ENCODE measurements at regions not wholly inside any gene's neighbourhood (a gene's known extent, or its start where the extent isn't known, plus 50 kb on each side); places are given as distances from the start of the nearest gene placed in this dataset.

DNA sequence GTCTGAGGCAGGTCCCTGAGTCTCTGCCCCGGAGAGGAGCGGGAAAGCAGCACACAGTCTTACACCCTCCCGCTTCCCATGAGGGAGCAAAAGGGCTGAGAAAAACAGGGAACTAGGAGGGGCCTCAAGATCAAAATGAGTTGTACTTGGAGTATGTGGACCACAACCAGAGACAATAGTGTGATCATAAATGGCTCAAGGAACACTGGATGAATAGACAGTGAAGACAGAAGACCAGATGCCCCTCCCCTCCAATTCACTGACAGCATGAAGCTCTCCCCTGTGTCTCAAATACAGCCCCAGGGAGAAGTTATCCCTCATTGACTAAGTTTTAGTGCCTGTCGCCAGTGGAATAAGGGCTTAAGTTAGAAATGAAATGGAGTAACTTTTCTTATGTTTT is 191.0 kb downstream of the TFAP2A start:
- no peaks in the 10 kb centered on the region for H3K4me1 ChIP-seq (ENCODE audit: control insufficient read depth, insufficient read depth, low read length)
- no peak for ATAC-seq
- in situ Hi-C loops (cut with HindIII; ENCODE audit: low pct_unique_long_range_greater_than_20kb, low sequenced_read_pairs) = no loop called here
- DNase-seq (ENCODE audit: low read depth, low spot score) = no peak
- ChIA-PET CTCF (no interaction called here), POLR2A (no interaction called here)
- no peaks in the 10 kb centered on the region for H3K27me3 ChIP-seq (ENCODE audit: control insufficient read depth, insufficient read depth, low read length)
- no peak overlapping the region for H3K4me3 ChIP-seq (ENCODE audit: low read depth in 2 of 2, low read length in 2 of 2)
- H3K36me3 ChIP-seq (ENCODE audit: control insufficient read depth, insufficient read depth, low read length) = no peaks in the 10 kb centered on the region
- TF ChIP-seq SIN3A (IDR thresholded peaks at IDR 0.05; ENCODE audit: borderline replicate concordance, insufficient read depth, low read depth, low read length) (no peak), POLR2AphosphoS5 (IDR thresholded peaks at IDR 0.05; ENCODE audit: low read depth, low read length) (no peak), TCF7L2 (IDR thresholded peaks at IDR 0.05; ENCODE audit: low read depth, low read length) (no peak)
- TF ChIP-seq, protein P1, sequence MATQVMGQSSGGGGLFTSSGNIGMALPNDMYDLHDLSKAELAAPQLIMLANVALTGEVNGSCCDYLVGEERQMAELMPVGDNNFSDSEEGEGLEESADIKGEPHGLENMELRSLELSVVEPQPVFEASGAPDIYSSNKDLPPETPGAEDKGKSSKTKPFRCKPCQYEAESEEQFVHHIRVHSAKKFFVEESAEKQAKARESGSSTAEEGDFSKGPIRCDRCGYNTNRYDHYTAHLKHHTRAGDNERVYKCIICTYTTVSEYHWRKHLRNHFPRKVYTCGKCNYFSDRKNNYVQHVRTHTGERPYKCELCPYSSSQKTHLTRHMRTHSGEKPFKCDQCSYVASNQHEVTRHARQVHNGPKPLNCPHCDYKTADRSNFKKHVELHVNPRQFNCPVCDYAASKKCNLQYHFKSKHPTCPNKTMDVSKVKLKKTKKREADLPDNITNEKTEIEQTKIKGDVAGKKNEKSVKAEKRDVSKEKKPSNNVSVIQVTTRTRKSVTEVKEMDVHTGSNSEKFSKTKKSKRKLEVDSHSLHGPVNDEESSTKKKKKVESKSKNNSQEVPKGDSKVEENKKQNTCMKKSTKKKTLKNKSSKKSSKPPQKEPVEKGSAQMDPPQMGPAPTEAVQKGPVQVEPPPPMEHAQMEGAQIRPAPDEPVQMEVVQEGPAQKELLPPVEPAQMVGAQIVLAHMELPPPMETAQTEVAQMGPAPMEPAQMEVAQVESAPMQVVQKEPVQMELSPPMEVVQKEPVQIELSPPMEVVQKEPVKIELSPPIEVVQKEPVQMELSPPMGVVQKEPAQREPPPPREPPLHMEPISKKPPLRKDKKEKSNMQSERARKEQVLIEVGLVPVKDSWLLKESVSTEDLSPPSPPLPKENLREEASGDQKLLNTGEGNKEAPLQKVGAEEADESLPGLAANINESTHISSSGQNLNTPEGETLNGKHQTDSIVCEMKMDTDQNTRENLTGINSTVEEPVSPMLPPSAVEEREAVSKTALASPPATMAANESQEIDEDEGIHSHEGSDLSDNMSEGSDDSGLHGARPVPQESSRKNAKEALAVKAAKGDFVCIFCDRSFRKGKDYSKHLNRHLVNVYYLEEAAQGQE (IDR thresholded peaks at IDR 0.05; ENCODE audit: insufficient read depth in 1 of 2, low read depth in 2 of 2, low read length in 1 of 2) = no peak
- TF ChIP-seq, protein P2, sequence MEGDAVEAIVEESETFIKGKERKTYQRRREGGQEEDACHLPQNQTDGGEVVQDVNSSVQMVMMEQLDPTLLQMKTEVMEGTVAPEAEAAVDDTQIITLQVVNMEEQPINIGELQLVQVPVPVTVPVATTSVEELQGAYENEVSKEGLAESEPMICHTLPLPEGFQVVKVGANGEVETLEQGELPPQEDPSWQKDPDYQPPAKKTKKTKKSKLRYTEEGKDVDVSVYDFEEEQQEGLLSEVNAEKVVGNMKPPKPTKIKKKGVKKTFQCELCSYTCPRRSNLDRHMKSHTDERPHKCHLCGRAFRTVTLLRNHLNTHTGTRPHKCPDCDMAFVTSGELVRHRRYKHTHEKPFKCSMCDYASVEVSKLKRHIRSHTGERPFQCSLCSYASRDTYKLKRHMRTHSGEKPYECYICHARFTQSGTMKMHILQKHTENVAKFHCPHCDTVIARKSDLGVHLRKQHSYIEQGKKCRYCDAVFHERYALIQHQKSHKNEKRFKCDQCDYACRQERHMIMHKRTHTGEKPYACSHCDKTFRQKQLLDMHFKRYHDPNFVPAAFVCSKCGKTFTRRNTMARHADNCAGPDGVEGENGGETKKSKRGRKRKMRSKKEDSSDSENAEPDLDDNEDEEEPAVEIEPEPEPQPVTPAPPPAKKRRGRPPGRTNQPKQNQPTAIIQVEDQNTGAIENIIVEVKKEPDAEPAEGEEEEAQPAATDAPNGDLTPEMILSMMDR (IDR thresholded peaks at IDR 0.05) = no peak
- intact Hi-C loops (cut with micrococcal nuclease; ENCODE audit: unreplicated experiment) = no loop called here
- BruUV-seq (replicated peaks) = no TSS peak
- H3K27ac ChIP-seq (ENCODE audit: low read length) = no peak overlapping the region
- H3K9me3 ChIP-seq (ENCODE audit: control insufficient read depth, insufficient read depth, low read depth, low read length) = no peaks in the 10 kb centered on the region

DNA sequence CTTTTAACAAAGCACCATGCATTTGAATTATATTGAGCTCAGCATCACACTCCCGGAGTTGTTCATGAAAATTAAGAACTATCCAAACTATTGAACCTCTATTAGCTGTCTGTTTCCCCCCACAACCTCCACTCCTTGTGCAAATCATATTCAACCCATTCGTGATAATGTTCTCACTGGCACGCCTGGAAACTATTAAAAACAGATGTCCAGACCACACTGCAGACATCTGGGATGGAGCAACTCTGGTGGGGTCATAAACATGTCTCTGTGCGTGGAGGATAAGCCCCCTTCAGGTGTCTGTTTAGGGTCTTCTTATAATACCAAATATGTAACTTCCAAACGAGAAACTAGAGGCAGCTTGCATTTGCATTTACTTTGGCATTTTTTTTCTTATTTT is 193.7 kb downstream of the TFAP2A start:
- ATAC-seq = no peak
- ChIA-PET CTCF (no interaction called here), POLR2A (no interaction called here)
- Histone ChIP-seq H3K36me3 (ENCODE audit: control insufficient read depth, insufficient read depth, low read length) (no peaks in the 10 kb centered on the region), H3K4me3 (ENCODE audit: low read depth in 2 of 2, low read length in 2 of 2) (no peak overlapping the region), H3K9me3 (ENCODE audit: control insufficient read depth, insufficient read depth, low read depth, low read length) (no peaks in the 10 kb centered on the region), H3K27me3 (ENCODE audit: control insufficient read depth, insufficient read depth, low read length) (no peaks in the 10 kb centered on the region), H3K27ac (ENCODE audit: low read length) (no peak overlapping the region), H3K4me1 (ENCODE audit: control insufficient read depth, insufficient read depth, low read length) (no peaks in the 10 kb centered on the region)
- no peak for DNase-seq (ENCODE audit: low read depth, low spot score)
- TF ChIP-seq TCF7L2 (IDR thresholded peaks at IDR 0.05; ENCODE audit: low read depth, low read length) (no peak), SIN3A (IDR thresholded peaks at IDR 0.05; ENCODE audit: borderline replicate concordance, insufficient read depth, low read depth, low read length) (no peak), POLR2AphosphoS5 (IDR thresholded peaks at IDR 0.05; ENCODE audit: low read depth, low read length) (no peak)
- TF ChIP-seq, protein P2 (IDR thresholded peaks at IDR 0.05) = no peak
- TF ChIP-seq, protein P1 (IDR thresholded peaks at IDR 0.05; ENCODE audit: insufficient read depth in 1 of 2, low read depth in 2 of 2, low read length in 1 of 2) = no peak
- intact Hi-C loops (cut with micrococcal nuclease; ENCODE audit: unreplicated experiment) (no loop called here), in situ Hi-C loops (cut with HindIII; ENCODE audit: low pct_unique_long_range_greater_than_20kb, low sequenced_read_pairs) (no loop called here)
- BruUV-seq (replicated peaks) = no TSS peak

Data from Panc1 (cell line).